ENCODE measurements at regions not wholly inside any gene's neighbourhood (a gene's known extent, or its start where the extent isn't known, plus 50 kb on each side); places are given as distances from the start of the nearest gene placed in this dataset.

GRCh38 chr9:75639971-75640610, 250.4 kb upstream of the PCSK5 start:
- TF ChIP-seq SMC3 (conservative IDR thresholded peaks at IDR 0.05; ENCODE audit: poor library complexity) (no peak), CTCF (IDR thresholded peaks at IDR 0.05; ENCODE audit: poor library complexity, severe bottlenecking) (no peak), POLR2AphosphoS5 (IDR thresholded peaks at IDR 0.05) (no peak)
